ENCODE measurements at regions not wholly inside any gene's neighbourhood (a gene's known extent, or its start where the extent isn't known, plus 50 kb on each side); places are given as distances from the start of the nearest gene placed in this dataset.

DNA sequence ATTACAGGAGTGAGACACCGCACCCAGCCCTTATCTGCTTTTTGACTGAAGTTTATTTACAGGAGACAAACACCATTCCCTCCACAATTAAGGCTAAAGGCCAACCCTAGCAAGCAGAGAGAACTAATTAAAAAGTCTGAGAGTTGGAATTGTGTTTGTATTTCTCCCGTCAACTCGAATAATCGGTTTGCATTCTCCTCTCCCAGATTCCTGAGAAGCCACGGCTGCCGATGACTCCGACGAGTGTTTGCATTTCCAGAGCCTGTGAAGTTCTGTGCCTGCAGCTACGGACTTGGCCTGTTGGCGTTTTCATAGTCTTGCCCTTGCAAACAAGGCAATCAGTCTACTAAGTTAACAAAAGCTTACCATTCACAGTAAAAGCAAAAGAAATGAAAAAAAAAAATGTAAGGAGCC, 73.2 kb upstream of the NUP50 start:
- TF ChIP-seq, protein P1, sequence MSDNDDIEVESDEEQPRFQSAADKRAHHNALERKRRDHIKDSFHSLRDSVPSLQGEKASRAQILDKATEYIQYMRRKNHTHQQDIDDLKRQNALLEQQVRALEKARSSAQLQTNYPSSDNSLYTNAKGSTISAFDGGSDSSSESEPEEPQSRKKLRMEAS (IDR thresholded peaks at IDR 0.05): no peak

GRCh38 chr22:45091254-45091854, 72.4 kb upstream of the NUP50 start:
- TF ChIP-seq TEAD4 (IDR thresholded peaks at IDR 0.05): no peak
- no peak for TF ChIP-seq CREB1 (IDR thresholded peaks at IDR 0.05; ENCODE audit: low read depth)
- no peak for TF ChIP-seq ZBTB7A (IDR thresholded peaks at IDR 0.05; ENCODE audit: low read depth)
- no peak for TF ChIP-seq NFIC (IDR thresholded peaks at IDR 0.05)
- TF ChIP-seq TAF1 (IDR thresholded peaks at IDR 0.05; ENCODE audit: low read depth): no peak
- no peak for TF ChIP-seq YY1 (IDR thresholded peaks at IDR 0.05; ENCODE audit: low read depth)
- TF ChIP-seq, protein P1 (IDR thresholded peaks at IDR 0.05): no peak
- no peak for TF ChIP-seq EGR1 (IDR thresholded peaks at IDR 0.05)
- TF ChIP-seq FOXM1 (IDR thresholded peaks at IDR 0.05; ENCODE audit: borderline replicate concordance, low read depth): no peak
- no peak for TF ChIP-seq RAD21 (IDR thresholded peaks at IDR 0.05; ENCODE audit: low read depth)

- no peak for TF ChIP-seq CEBPB (IDR thresholded peaks at IDR 0.05)
- TF ChIP-seq EP300 (IDR thresholded peaks at IDR 0.05; ENCODE audit: borderline replicate concordance): no peak
- no peak for TF ChIP-seq RAD21 (IDR thresholded peaks at IDR 0.05; ENCODE audit: low read depth)
- no peak for TF ChIP-seq EGR1 (IDR thresholded peaks at IDR 0.05)
- TF ChIP-seq TCF12 (IDR thresholded peaks at IDR 0.05; ENCODE audit: low read depth): no peak
- TF ChIP-seq FOXM1 (IDR thresholded peaks at IDR 0.05; ENCODE audit: borderline replicate concordance, low read depth): no peak
- no peak for TF ChIP-seq NFIC (IDR thresholded peaks at IDR 0.05)
- TF ChIP-seq TEAD4 (IDR thresholded peaks at IDR 0.05): no peak
- TF ChIP-seq CREB1 (IDR thresholded peaks at IDR 0.05; ENCODE audit: low read depth): no peak
- TF ChIP-seq ZBTB7A (IDR thresholded peaks at IDR 0.05; ENCODE audit: low read depth): no peak
- TF ChIP-seq, protein P2, sequence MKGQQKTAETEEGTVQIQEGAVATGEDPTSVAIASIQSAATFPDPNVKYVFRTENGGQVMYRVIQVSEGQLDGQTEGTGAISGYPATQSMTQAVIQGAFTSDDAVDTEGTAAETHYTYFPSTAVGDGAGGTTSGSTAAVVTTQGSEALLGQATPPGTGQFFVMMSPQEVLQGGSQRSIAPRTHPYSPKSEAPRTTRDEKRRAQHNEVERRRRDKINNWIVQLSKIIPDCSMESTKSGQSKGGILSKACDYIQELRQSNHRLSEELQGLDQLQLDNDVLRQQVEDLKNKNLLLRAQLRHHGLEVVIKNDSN (IDR thresholded peaks at IDR 0.05): no peak
- TF ChIP-seq, protein P1 (IDR thresholded peaks at IDR 0.05): no peak
- TF ChIP-seq YY1 (IDR thresholded peaks at IDR 0.05; ENCODE audit: low read depth): no peak
- TF ChIP-seq, protein P3, sequence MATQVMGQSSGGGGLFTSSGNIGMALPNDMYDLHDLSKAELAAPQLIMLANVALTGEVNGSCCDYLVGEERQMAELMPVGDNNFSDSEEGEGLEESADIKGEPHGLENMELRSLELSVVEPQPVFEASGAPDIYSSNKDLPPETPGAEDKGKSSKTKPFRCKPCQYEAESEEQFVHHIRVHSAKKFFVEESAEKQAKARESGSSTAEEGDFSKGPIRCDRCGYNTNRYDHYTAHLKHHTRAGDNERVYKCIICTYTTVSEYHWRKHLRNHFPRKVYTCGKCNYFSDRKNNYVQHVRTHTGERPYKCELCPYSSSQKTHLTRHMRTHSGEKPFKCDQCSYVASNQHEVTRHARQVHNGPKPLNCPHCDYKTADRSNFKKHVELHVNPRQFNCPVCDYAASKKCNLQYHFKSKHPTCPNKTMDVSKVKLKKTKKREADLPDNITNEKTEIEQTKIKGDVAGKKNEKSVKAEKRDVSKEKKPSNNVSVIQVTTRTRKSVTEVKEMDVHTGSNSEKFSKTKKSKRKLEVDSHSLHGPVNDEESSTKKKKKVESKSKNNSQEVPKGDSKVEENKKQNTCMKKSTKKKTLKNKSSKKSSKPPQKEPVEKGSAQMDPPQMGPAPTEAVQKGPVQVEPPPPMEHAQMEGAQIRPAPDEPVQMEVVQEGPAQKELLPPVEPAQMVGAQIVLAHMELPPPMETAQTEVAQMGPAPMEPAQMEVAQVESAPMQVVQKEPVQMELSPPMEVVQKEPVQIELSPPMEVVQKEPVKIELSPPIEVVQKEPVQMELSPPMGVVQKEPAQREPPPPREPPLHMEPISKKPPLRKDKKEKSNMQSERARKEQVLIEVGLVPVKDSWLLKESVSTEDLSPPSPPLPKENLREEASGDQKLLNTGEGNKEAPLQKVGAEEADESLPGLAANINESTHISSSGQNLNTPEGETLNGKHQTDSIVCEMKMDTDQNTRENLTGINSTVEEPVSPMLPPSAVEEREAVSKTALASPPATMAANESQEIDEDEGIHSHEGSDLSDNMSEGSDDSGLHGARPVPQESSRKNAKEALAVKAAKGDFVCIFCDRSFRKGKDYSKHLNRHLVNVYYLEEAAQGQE (IDR thresholded peaks at IDR 0.05; ENCODE audit: low read depth): no peak
- no peak for TF ChIP-seq TAF1 (IDR thresholded peaks at IDR 0.05; ENCODE audit: low read depth)
Measured at GRCh38 chr22:45092644-45093043, 71.1 kb upstream of the NUP50 start.

DNA sequence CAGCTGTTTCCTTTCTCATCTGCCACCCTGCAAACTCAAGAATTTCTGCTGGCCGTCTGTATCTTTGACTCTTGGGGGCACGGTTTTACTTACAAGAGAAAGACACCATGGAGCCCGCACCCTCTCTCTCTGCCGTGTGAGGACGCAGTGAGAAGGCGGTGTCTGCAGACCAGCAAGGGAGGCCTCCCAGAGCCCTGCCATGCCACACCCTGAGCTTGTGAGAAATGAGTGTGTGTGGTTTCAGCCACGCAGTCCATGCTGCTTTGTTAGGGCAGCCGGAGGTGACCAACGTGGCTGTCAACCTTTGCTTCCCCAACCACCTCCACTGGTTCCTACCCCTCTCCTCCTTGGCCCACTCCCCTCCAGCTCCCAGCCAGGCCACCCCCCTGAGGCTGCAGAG, 70.1 kb upstream of the NUP50 start:
- TF ChIP-seq EGR1 (IDR thresholded peaks at IDR 0.05) (no peak), TCF12 (IDR thresholded peaks at IDR 0.05; ENCODE audit: low read depth) (no peak), TEAD4 (IDR thresholded peaks at IDR 0.05) (no peak), TAF1 (IDR thresholded peaks at IDR 0.05; ENCODE audit: low read depth) (no peak), ZBTB7A (IDR thresholded peaks at IDR 0.05; ENCODE audit: low read depth) (no peak), EP300 (IDR thresholded peaks at IDR 0.05; ENCODE audit: borderline replicate concordance) (no peak), FOXM1 (IDR thresholded peaks at IDR 0.05; ENCODE audit: borderline replicate concordance, low read depth) (no peak), YY1 (IDR thresholded peaks at IDR 0.05; ENCODE audit: low read depth) (no peak), CEBPB (IDR thresholded peaks at IDR 0.05) (no peak), NFIC (IDR thresholded peaks at IDR 0.05) (no peak), RAD21 (IDR thresholded peaks at IDR 0.05; ENCODE audit: low read depth) (no peak), CREB1 (IDR thresholded peaks at IDR 0.05; ENCODE audit: low read depth) (no peak)
- TF ChIP-seq, protein P1 (IDR thresholded peaks at IDR 0.05): no peak
- TF ChIP-seq, protein P2 (IDR thresholded peaks at IDR 0.05): no peak
- TF ChIP-seq, protein P3 (IDR thresholded peaks at IDR 0.05; ENCODE audit: low read depth): no peak

DNA sequence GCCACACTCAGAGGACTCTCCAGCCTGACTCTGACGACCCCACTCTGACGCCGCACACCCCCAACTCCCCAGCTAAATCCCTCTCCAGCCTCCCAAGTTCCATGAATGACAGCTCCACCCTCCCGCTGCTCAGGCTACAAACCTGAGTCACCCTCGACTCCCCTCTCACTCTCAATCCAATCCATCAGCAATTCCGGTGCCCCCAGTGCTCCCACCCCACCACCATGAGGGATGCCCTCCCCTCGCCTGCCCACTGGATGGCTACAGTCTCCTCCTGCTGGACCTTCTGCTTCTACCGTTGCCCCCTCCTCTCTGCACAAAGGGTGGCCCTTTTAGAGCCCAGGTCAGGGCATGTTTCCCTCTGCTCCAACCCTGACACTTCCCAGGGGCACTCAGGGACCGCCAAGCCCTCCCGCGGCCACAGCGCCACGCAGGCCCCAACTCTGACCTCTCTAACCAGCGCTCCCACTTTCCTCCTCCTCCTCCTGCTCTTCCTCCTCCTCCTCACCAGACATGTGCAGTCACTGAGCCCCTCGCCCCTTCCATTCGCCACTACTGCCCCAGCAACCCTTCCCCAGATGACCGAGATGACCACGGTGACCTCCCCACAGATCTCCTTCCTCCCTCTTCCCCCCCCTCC, 69.5 kb upstream of the NUP50 start:
- TF ChIP-seq CREB1 (IDR thresholded peaks at IDR 0.05; ENCODE audit: low read depth) (no peak), TAF1 (IDR thresholded peaks at IDR 0.05; ENCODE audit: low read depth) (no peak), YY1 (IDR thresholded peaks at IDR 0.05; ENCODE audit: low read depth) (no peak), EGR1 (IDR thresholded peaks at IDR 0.05) (no peak), TEAD4 (IDR thresholded peaks at IDR 0.05) (no peak), EP300 (IDR thresholded peaks at IDR 0.05; ENCODE audit: borderline replicate concordance) (no peak), RAD21 (IDR thresholded peaks at IDR 0.05; ENCODE audit: low read depth) (no peak), FOXM1 (IDR thresholded peaks at IDR 0.05; ENCODE audit: borderline replicate concordance, low read depth) (no peak), CEBPB (IDR thresholded peaks at IDR 0.05) (no peak), TCF12 (IDR thresholded peaks at IDR 0.05; ENCODE audit: low read depth) (no peak), NFIC (IDR thresholded peaks at IDR 0.05) (no peak), ZBTB7A (IDR thresholded peaks at IDR 0.05; ENCODE audit: low read depth) (no peak)
- TF ChIP-seq, protein P3 (IDR thresholded peaks at IDR 0.05; ENCODE audit: low read depth): no peak
- TF ChIP-seq, protein P1 (IDR thresholded peaks at IDR 0.05): no peak
- TF ChIP-seq, protein P2 (IDR thresholded peaks at IDR 0.05): no peak

Data from Ishikawa (cell line).